GM21717 (cell line): ENCODE measurements at regions not wholly inside any gene's neighbourhood (a gene's known extent, or its start where the extent isn't known, plus 50 kb on each side); places are given as distances from the start of the nearest gene placed in this dataset.
"Not testable (repeated sequence)": the region's sequence is repeated elsewhere in the genome, so short reads cannot be mapped to it uniquely, and the experiment has no call there.

ENCODE experiments used
- ATAC-seq: cut with Tn5 transposase; IDR thresholded peaks from one replicate; pipeline ENCODE4 v1.9.1; 2021; ENCODE audit warnings: mild to moderate bottlenecking, moderate library complexity; ENCODE audit not compliant: unreplicated experiment

DNA sequence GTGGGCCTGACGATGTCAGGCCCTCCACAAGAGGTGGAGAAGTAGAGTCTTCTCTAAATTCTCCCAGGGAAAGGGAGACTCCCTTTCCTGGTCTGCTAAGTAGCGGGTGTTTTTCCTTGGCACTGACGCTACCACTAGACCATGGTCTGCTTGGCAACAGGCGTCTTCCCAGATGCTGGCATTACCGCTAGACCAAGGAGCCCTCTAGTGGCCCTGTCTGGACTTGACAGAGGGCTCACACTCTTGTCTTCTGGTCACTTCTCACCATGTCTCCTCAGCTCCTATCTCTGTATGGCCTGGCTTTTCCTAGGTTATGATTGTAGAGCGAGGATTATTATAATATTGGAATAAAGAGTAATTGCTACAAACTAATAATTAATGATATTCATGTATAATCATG, 51.1 kb upstream of the RASSF6 start:
- not testable (repeated sequence) for ATAC-seq

DNA sequence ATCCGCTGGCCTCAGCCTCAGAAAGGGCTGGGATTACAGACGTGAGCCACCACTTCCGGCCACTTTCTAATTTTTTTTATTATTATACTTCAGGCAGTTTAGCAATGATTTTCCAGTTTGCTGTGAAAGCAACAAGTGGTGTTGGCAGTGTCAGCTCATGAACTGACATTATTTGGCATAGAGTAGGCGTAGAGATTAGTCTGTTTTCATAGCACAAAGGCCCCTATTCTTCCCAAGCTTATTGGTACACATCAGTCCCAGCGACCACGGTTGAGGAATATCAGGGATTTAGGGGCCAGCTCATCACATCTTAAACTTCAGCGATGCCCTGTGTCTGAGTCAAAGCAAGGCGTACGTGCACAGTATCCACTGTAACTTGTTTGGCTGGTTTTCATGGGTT, 53.0 kb upstream of the RASSF6 start:
- ATAC-seq: no peak

DNA sequence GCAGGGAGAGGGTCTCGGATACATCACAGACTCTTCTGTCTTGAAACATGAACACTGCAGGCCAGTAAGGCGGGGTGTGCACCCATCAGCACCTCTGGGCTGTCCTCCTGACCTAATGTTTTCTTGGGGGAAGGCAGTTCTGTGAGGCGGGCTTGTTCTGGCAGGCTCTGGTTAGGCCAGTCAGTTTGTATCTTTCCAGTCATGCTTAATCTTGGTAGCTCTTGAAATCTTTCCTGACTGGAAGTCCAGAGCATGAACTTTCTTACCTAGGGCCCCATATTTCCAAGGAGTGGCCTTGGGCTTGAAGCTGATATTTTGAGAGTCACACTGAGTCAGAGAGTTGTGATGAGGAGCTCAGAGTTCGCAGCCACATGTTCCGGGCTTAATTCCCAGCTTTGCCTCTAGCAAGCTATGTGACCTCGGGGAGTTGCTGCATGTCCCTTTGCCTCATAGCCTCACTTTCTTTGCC, 54.2 kb upstream of the RASSF6 start:
- no peak for ATAC-seq

DNA sequence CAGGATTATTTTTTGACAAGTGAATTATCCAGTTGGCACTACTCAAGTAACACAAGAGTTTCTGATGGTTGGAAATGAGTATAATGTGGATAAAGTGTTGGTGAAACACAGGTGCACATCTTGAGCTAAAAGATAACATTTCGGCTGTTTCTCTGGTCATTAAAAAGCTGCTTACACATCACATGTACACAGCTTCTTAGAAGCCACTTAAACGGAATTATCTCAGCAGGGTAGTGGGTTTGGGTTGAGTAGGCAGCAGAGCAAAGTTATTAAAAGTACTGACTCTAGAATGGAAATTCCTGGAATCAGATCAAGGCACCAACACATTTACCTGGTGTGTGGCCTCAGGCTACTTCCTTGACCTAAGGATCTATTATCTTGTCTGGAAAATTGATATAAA, 55.4 kb upstream of the RASSF6 start:
- ATAC-seq: no peak

DNA sequence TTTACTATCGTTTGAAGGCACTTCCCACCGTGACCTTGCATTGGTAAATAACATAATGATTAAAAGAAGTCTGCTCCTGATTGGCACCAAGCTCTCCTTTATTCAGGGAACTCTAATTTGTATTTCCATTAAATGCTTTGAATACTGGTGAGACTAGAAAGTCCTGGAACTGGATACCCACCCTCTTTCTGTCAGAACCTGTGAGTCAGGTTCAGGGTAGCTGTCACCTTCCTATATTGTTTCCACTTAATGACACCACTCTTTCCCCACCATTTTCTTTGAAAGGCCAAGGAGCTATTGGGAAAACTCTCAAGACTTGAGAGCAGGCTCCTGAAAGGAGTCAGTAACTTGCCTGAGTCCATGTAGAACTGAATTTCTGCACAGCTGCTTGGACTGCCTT, 55.9 kb upstream of the RASSF6 start:
- ATAC-seq: no peak

DNA sequence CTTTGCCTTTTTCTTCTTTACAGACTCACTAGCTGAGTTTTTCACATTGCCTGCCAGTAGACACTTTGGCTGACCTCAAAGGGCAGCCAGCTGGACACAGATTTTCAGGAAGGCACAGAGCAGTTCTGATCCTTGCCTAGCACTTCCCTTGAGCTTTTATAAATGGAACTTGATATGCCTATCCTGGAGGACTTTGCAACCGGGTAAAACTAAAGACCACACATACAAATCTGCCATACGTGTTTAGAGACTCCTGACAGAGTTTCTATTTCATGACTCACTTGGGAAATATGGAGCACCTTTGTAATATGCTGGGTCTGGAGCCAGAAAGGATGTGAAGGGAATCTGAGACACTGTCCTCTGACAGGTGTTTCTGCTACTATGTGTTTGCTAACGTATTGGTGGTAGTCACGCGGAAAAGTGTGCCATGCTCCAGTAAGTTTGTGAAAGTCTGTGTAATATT, 56.7 kb upstream of the RASSF6 start:
- ATAC-seq: peak; percentile 61

DNA sequence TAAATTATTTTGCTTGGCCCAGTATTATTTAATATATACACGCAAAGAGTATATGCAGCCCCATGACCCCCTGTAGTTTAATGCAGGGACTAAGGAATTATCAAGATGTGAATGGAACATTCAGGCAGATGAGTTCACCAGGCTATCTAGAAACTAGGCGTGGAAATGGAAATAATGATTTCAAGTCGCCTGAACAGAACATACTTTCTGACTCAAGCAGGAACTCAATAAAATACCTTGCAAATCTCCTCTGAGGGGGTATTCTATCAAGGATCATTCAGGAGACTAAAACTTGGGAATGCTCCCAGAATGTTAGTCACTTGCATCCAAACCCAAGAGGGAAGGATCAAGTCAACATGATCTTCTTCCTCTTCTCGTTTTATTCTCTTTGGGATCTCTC, 59.6 kb upstream of the RASSF6 start:
- ATAC-seq: no peak

DNA sequence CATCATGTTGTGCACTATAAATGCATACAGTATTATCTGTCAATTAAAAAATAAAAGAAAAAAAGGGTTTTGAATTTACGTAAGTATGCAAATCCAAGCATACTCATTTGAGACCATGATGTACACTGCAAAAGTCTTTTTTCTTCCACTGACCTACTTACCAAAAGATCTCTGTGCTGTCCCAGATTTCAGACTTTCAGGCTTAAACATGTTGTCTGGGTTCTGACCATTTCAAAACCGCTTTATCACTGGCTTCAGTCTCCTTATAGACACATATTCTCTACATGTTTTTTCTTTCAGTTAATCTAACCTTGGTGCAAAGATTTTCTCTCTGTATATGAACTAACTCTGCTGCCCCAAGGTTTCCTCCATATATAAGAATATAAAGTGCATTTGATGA, 58.6 kb upstream of the CXCL8 start:
- ATAC-seq: no peak

DNA sequence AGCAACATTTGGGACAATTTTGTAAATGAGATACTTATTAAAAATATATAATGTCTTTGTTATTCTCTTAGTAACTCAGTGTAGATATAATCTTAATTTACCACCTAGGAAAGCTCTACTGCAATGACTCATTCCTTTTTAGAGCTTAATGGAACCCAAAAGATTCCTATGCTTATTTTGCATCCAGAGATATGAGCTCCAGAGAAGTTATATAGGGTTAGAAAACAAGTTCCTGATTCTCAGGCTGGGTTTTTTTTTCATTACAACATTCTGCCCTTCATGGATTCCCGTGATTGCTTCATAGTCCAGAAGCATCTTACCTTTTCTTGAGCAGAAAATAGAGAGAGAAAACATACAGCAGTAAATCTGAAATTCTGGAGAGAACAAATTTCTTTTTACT, 57.9 kb upstream of the CXCL8 start:
- no peak for ATAC-seq

DNA sequence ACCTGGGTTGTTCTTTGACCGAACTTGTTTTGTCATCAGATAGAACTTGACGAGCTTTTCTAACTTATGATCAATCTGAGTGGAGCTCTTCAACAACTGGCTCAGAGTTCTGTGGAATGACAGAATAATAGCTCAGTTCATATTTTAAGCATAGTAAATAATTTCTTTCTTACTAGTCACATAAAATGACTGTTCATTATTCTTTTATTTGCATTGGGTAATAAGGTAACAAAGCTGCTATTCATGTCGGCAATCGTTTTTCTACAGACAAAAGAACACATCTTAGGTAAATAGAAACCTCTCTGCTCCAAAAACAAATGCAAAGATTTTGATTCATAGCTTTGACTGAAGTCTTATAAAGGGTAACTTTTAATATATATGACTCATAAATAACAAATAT, 57.3 kb upstream of the CXCL8 start:
- ATAC-seq: no peak

DNA sequence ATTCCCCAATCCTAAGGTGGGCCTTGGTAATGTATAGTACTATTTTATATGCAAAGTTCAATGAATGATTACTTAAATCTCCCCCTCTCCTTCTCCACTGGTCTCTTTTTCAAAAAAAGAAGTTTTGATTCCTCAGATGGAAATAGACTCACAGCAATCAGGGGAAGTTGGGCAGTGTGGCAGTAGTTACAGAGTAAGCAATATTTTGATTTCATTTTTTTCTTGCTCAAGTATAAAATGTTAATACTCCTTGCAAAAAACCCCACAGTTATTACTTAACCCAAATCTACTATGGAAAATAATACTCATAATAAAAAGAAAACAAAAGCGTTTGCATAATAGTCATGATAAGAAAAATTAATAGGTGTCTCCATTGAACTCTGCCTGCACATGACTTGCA, 56.9 kb upstream of the CXCL8 start:
- no peak for ATAC-seq

DNA sequence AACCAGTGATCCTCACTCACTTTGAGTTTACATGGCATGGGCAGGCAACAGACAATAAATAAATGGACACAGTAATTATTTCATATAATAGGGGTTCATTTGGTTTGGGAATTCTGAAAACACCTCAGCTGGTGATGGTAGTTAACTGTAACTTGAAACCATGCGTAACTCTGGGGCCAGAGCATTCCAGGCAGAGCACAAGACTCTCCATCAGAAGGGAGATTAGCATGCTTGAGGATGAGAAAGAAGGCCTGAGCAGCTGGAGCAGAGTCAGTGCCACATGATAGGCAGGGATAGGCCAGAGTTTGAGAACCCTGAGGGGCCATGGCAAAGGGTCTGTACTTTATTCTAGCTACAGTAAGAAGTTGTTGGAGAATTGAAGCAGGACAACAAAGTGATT, 56.3 kb upstream of the CXCL8 start:
- ATAC-seq: no peak

DNA sequence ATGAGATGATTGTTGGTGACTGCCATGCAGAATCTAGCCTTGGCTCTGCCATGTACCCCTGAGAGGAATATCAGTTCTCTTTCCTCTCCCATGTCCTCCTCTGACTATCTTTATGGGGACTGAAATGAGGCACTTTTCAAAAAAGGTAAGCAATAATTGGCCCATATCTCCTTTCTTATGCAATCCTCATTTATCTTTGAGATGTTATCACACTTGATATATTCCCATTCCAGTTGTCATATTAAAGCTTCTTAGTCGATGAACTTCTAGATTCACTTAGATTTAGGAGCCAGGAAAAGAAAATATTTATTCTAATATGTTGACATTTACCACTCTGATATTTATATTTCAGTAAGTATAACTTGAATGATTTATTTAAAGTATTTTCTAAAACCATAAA, 55.3 kb upstream of the CXCL8 start:
- no peak for ATAC-seq

DNA sequence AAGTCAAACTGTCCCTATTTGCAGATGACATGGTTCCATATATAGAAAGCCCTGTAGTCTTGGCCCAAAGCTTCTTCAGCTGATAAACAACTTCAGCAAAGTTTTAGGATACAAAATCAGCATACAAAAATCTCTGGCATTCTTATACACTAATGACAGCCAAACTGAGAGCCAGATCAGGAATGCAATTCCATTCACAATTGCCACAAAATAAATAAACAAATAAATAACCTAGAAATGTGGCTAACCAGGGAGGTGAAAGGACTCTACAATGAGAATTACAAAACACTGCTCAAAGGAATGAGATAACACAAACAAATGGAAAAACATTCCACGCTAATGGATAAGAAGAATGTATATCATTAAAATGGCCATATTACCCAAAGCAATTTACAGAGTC, 52.9 kb upstream of the CXCL8 start:
- no peak for ATAC-seq

DNA sequence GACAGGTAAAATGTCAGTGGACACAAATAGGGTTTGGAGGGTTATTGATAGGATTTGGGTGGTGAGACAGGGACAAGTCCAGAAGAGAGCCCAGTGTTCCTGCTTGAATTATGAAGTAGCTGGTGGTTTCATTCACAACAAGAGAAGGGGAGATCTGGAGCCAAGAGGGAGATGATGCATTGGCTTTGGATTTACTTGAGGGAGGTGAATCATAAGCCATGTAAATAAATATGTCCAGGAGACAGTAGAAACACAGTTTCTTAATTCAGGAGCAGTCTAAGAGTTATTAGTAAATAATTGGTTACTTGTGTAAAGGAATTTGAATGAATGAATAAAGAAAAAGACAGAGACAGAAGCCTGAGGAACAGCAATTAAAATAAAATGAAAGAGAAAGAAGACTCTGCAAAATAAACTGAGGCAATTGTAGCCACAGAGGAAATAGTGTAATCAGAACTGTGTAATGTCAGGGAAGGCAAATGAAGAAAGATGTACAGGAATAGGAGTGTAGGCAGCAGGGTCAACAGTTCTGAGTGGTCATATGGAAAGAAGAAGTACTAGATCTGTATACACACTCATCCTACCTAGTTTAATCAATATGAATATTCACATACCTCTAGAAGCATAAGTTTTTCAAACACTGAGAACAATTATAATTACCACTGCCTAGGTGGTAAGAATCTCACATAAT, 50.2 kb upstream of the CXCL8 start:
- ATAC-seq: no peak
